ENCODE measurements at regions not wholly inside any gene's neighbourhood (a gene's known extent, or its start where the extent isn't known, plus 50 kb on each side); places are given as distances from the start of the nearest gene placed in this dataset.

GRCh38 chr19:28469544-28469943, 743.4 kb downstream of the UQCRFS1 start:
- Histone ChIP-seq H3K4me1 (peaks cover 13% of the 10 kb centered on the region), H3K27me3 (ENCODE audit: insufficient read depth in 3 of 3, low read length in 2 of 3) (no peaks in the 10 kb centered on the region), H3K9me3 (no peaks in the 10 kb centered on the region), H3K36me3 (ENCODE audit: insufficient read depth in 1 of 2, low read depth in 1 of 2) (no peaks in the 10 kb centered on the region), H3K4me3 (no peak overlapping the region), H3K27ac (no peak overlapping the region)
- ATAC-seq (no peak), DNase-seq (no peak)
- TF ChIP-seq CTCF (IDR thresholded peaks at IDR 0.05) = no peak
- intact Hi-C loops (cut with DNase I) = loop anchor here (5.0 kb wide), 2 partner anchors 243 to 408 kb away; no protein-coding TSS in a partner anchor
- WGBS, 3 donors = 74 to 84% (median 76%) methylated on average over 7 of the region's 7 CpGs

GRCh38 chr19:28468701-28469459, 744.1 kb downstream of the UQCRFS1 start:
- Histone ChIP-seq H3K9me3 (no peaks in the 10 kb centered on the region), H3K27me3 (ENCODE audit: insufficient read depth in 3 of 3, low read length in 2 of 3) (no peaks in the 10 kb centered on the region), H3K36me3 (ENCODE audit: insufficient read depth in 1 of 2, low read depth in 1 of 2) (no peaks in the 10 kb centered on the region), H3K4me1 (peaks cover 13% of the 10 kb centered on the region), H3K4me3 (no peak overlapping the region), H3K27ac (peak overlapping the region; percentile 19)
- TF ChIP-seq CTCF (IDR thresholded peaks at IDR 0.05) = no peak
- ATAC-seq (peak; percentile 62 to 81 (median 74)), DNase-seq (no peak)
- intact Hi-C loops (cut with DNase I) = loop anchor here (5.0 kb wide), 2 partner anchors 243 to 408 kb away; no protein-coding TSS in a partner anchor
- WGBS, 3 donors = 8 to 14% (median 11%) methylated on average over 17 of the region's 17 CpGs

- WGBS, 3 donors = 57 to 62% (median 62%) methylated on average over 9 of the region's 9 CpGs
- H3K27me3 ChIP-seq (ENCODE audit: insufficient read depth in 3 of 3, low read length in 2 of 3) = no peaks in the 10 kb centered on the region
Measured at GRCh38 chr19:28466107-28467045, 746.6 kb downstream of the UQCRFS1 start.

More at GRCh38 chr19:28466107-28467045, 746.6 kb downstream of the UQCRFS1 start:
- H3K27ac ChIP-seq = no peak overlapping the region
- peaks cover 13% of the 10 kb centered on the region for H3K4me1 ChIP-seq
- peak; percentile 90 for TF ChIP-seq CTCF (IDR thresholded peaks at IDR 0.05)
- intact Hi-C loops (cut with DNase I) = loop anchor here (1.0 to 5.0 kb wide), 6 partner anchors 56 to 411 kb away; no protein-coding TSS in a partner anchor
- H3K9me3 ChIP-seq = no peaks in the 10 kb centered on the region
- ATAC-seq (peak in 3 of 4 donors; percentile 48 to 61 (median 51)), DNase-seq (peak; percentile 51 to 74)
- no peaks in the 10 kb centered on the region for H3K36me3 ChIP-seq (ENCODE audit: insufficient read depth in 1 of 2, low read depth in 1 of 2)
- H3K4me3 ChIP-seq = no peak overlapping the region

All from psoas muscle (tissue), 7 donors.